Naive thymus-derived CD4-positive, alpha-beta T cell (primary cell): ENCODE measurements at regions not wholly inside any gene's neighbourhood (a gene's known extent, or its start where the extent isn't known, plus 50 kb on each side); places are given as distances from the start of the nearest gene placed in this dataset.
"Not testable (repeated sequence)": the region's sequence is repeated elsewhere in the genome, so short reads cannot be mapped to it uniquely, and the experiment has no call there.

Source experiments
- ATAC-seq: fragments of 150-1000 bp; cut with Tn5 transposase; 2 replicates; pipeline ENCODE4 v1.10.0; 2021; ENCODE audit warnings: mild to moderate bottlenecking, moderate library complexity
- CTCF ChIA-PET: fragments of 350-600 bp; sonication (Branson Sonifier 250); formaldehyde crosslinking; loops from one replicate; lab custom pipeline; 2021; ENCODE audit warnings: antibody characterized with exemption; lab: Charles Lee
- POLR2A ChIA-PET: fragments of 350-600 bp; sonication (Branson Sonifier 250); formaldehyde crosslinking; loops from one replicate; lab custom pipeline; 2021; ENCODE audit warnings: antibody characterized with exemption, inconsistent platforms; lab: Charles Lee
- DNase-seq, 9 donors: peaks; one replicate each; pipeline versions ENCODE4 v3.0.0 to v3.0.0-alpha.2; 2020 to 2022; ENCODE audit warnings: mixed read lengths in 1 of 9
- H3K27ac ChIP-seq: one replicate; pipeline ENCODE4 v1.7.0; 2013; ENCODE audit warnings: mild to moderate bottlenecking, low read depth, low read length, moderate library complexity
- H3K27me3 ChIP-seq, 2 donors: one replicate each; pipeline ENCODE4 v1.7.0; 2013; ENCODE audit warnings: low read length in 2 of 2, mild to moderate bottlenecking in 2 of 2, moderate library complexity in 2 of 2; ENCODE audit not compliant: control insufficient read depth in 2 of 2, insufficient read depth in 2 of 2
- H3K36me3 ChIP-seq, 3 experiments: 1 replicate in 2 of 3; 2 replicates in 1 of 3; pipeline ENCODE4 v1.7.0; 2013; ENCODE audit warnings: low read length in 3 of 3, mild to moderate bottlenecking in 3 of 3, moderate library complexity in 1 of 3; ENCODE audit not compliant: insufficient read depth in 3 of 3, control insufficient read depth in 2 of 3
- H3K4me1 ChIP-seq, 2 donors: one replicate each; pipeline ENCODE4 v1.7.0; 2013; ENCODE audit warnings: low read length in 2 of 2, mild to moderate bottlenecking in 2 of 2, moderate library complexity in 1 of 2; ENCODE audit not compliant: control insufficient read depth in 2 of 2, insufficient read depth in 2 of 2
- H3K4me3 ChIP-seq: 2 replicates; pipeline ENCODE4 v1.7.0; 2013; ENCODE audit warnings: mild to moderate bottlenecking, low read length
- H3K9me3 ChIP-seq, 3 experiments: 1 replicate in 2 of 3; 2 replicates in 1 of 3; pipeline ENCODE4 v1.7.0; 2013; ENCODE audit warnings: low read length in 3 of 3; ENCODE audit not compliant: control insufficient read depth in 2 of 3
- H3K27ac Mint-ChIP-seq, 9 donors: one replicate each; pipeline ENCODE4 v1.8.0; 2020 to 2022; ENCODE audit warnings: mixed read lengths in 9 of 9, mild to moderate bottlenecking in 8 of 9, moderate library complexity in 5 of 9, inconsistent platforms in 2 of 9
- H3K27me3 Mint-ChIP-seq, 5 donors: one replicate each; pipeline ENCODE4 v1.8.0; 2021 to 2022; ENCODE audit warnings: mixed read lengths in 5 of 5, mild to moderate bottlenecking in 1 of 5
- H3K36me3 Mint-ChIP-seq, 5 donors: one replicate each; pipeline ENCODE4 v1.8.0; 2020 to 2022; ENCODE audit warnings: mixed read lengths in 5 of 5, mild to moderate bottlenecking in 3 of 5, inconsistent platforms in 1 of 5
- H3K4me1 Mint-ChIP-seq, 7 donors: one replicate each; pipeline ENCODE4 v1.8.0; 2020 to 2022; ENCODE audit warnings: mixed read lengths in 7 of 7, mild to moderate bottlenecking in 3 of 7, inconsistent platforms in 1 of 7
- H3K4me3 Mint-ChIP-seq, 10 donors: one replicate each; pipeline ENCODE4 v1.8.0; 2020 to 2022; ENCODE audit warnings: mild to moderate bottlenecking in 10 of 10, mixed read lengths in 10 of 10, moderate library complexity in 6 of 10, inconsistent platforms in 2 of 10
- H3K9me3 Mint-ChIP-seq, 11 donors: one replicate each; pipeline ENCODE4 v1.8.0; 2020 to 2022; ENCODE audit warnings: mixed read lengths in 11 of 11, mild to moderate bottlenecking in 4 of 11, inconsistent platforms in 1 of 11, moderate library complexity in 1 of 11
- intact Hi-C, 2 donors: fragments of 100-400 bp; cut with micrococcal nuclease; formaldehyde crosslinking; loops; one replicate each; pipeline ENCODE4 v1.15.1; 2023

GRCh38 chr11:106568632-106569031, 449.6 kb downstream of the GUCY1A2 start:
- Histone ChIP-seq H3K27ac (no peak overlapping the region), H3K36me3 (no peaks in the 10 kb centered on the region), H3K4me1 (no peaks in the 10 kb centered on the region), H3K9me3 (no peaks in the 10 kb centered on the region), H3K27me3 (no peaks in the 10 kb centered on the region), H3K4me3 (no peak overlapping the region)
- Mint-ChIP-seq H3K27me3 (no peaks in the 10 kb centered on the region), H3K36me3 (no peaks in the 10 kb centered on the region), H3K9me3 (peaks cover 0 to 18% (median 8%) of the 10 kb centered on the region in 11 donors), H3K27ac (no peak overlapping the region), H3K4me1 (no peaks in the 10 kb centered on the region), H3K4me3 (no peak overlapping the region)
- ATAC-seq, result no peak
- ChIA-PET CTCF (no interaction called here), POLR2A (no interaction called here)
- intact Hi-C loops, result no loop called here
- no peak for DNase-seq

DNA sequence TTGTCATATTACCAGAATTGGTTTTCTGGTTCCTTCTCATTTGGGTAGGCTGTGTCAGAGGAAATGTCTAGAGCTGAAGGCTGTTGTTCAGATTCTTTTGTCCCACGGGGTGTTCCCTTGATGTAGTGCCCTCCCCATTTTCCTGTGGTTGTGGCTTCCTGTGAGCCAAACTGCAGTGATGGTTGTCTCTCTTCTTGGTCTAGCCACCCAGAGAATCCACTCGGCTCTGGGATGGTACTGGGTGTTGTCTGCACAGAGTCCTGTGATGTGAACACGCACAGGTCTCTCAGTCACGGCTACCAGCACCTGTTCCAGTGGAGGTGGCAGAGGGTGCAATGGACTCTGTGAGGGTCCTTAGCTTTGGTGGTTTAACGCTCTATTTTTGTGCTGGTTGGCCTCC, 440.9 kb downstream of the GUCY1A2 start:
- Mint-ChIP-seq H3K9me3 (peaks cover 5 to 44% (median 13%) of the 10 kb centered on the region in 11 donors), H3K27ac (peak overlapping the region in 2 of 9 donors; percentile 13 to 33), H3K4me3 (peak overlapping the region in 1 of 10 donors; percentile 41)
- H3K36me3 ChIP-seq, H3K4me3 ChIP-seq, H3K27me3 Mint-ChIP-seq, H3K27ac ChIP-seq, CTCF ChIA-PET, H3K4me1 ChIP-seq, POLR2A ChIA-PET, H3K36me3 Mint-ChIP-seq, H3K4me1 Mint-ChIP-seq, H3K27me3 ChIP-seq, H3K9me3 ChIP-seq, ATAC-seq, intact Hi-C loops: not testable (repeated sequence)
- DNase-seq, result peak in 3 of 9 donors; percentile 4 to 26 (median 19)

DNA sequence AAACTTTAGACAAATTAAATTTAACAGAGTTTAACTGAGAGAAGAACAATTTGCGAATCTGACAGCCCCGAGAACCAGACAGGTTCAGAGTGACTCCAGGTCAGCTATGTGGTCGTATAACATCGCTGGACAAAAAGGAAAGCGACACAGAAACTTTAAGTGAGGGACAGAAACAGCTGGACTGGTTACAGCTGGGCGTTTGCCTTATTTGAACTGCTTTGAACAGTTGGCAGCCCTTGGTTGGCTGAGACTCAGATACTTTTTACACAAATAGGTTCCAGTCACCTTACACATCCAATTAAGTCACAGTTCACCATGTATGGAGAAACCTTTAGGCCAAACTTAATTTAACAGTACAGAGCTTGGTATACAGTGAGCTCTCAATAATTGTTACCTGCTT, 436.9 kb downstream of the GUCY1A2 start:
- no peak for DNase-seq
- no peak overlapping the region for H3K4me3 Mint-ChIP-seq
- no peak overlapping the region for H3K4me3 ChIP-seq
- CTCF ChIA-PET, result no interaction called here
- H3K27ac Mint-ChIP-seq, result no peak overlapping the region
- H3K4me1 Mint-ChIP-seq, result no peaks in the 10 kb centered on the region
- H3K27me3 Mint-ChIP-seq, result no peaks in the 10 kb centered on the region
- H3K27ac ChIP-seq, result no peak overlapping the region
- no peaks in the 10 kb centered on the region for H3K27me3 ChIP-seq
- no peak for ATAC-seq
- no peaks in the 10 kb centered on the region for H3K4me1 ChIP-seq
- POLR2A ChIA-PET, result no interaction called here
- H3K9me3 ChIP-seq, result no peaks in the 10 kb centered on the region
- intact Hi-C loops, result no loop called here
- H3K9me3 Mint-ChIP-seq, result peaks cover 0 to 20% (median 9%) of the 10 kb centered on the region in 11 donors
- no peaks in the 10 kb centered on the region for H3K36me3 ChIP-seq
- no peaks in the 10 kb centered on the region for H3K36me3 Mint-ChIP-seq

- H3K4me3 Mint-ChIP-seq, result no peak overlapping the region
- H3K36me3 ChIP-seq, result no peaks in the 10 kb centered on the region
- no peak overlapping the region for H3K27ac Mint-ChIP-seq
- H3K4me3 ChIP-seq, result no peak overlapping the region
- H3K4me1 Mint-ChIP-seq, result no peaks in the 10 kb centered on the region
- no peak for DNase-seq
- no peaks in the 10 kb centered on the region for H3K27me3 ChIP-seq
- H3K9me3 ChIP-seq, result no peaks in the 10 kb centered on the region
- ATAC-seq, result no peak
- POLR2A ChIA-PET, result no interaction called here
- H3K27me3 Mint-ChIP-seq, result no peaks in the 10 kb centered on the region
- H3K9me3 Mint-ChIP-seq, result peaks cover 0 to 12% (median 4%) of the 10 kb centered on the region in 11 donors
- H3K36me3 Mint-ChIP-seq, result no peaks in the 10 kb centered on the region
- intact Hi-C loops, result no loop called here
- no peak overlapping the region for H3K27ac ChIP-seq
- CTCF ChIA-PET, result no interaction called here
- no peaks in the 10 kb centered on the region for H3K4me1 ChIP-seq
These were observed 433.2 kb downstream of the GUCY1A2 start for GRCh38 chr11:106585061-106585460.

- H3K9me3 Mint-ChIP-seq, result peaks cover 0 to 15% (median 6%) of the 10 kb centered on the region in 11 donors
- H3K27me3 Mint-ChIP-seq, result no peaks in the 10 kb centered on the region
- Histone ChIP-seq H3K4me3 (no peak overlapping the region), H3K27ac (no peak overlapping the region), H3K27me3 (no peaks in the 10 kb centered on the region), H3K36me3 (no peaks in the 10 kb centered on the region), H3K4me1 (no peaks in the 10 kb centered on the region), H3K9me3 (no peaks in the 10 kb centered on the region)
- ChIA-PET POLR2A (no interaction called here), CTCF (no interaction called here)
- DNase-seq, result peak in 2 of 9 donors; percentile 5 to 12
- intact Hi-C loops, result no loop called here
- no peak for ATAC-seq
- no peak overlapping the region for H3K4me3 Mint-ChIP-seq
- H3K27ac Mint-ChIP-seq, result no peak overlapping the region
- no peaks in the 10 kb centered on the region for H3K36me3 Mint-ChIP-seq
- no peaks in the 10 kb centered on the region for H3K4me1 Mint-ChIP-seq
These were observed 423.4 kb downstream of the GUCY1A2 start for GRCh38 chr11:106594751-106595351.

DNA sequence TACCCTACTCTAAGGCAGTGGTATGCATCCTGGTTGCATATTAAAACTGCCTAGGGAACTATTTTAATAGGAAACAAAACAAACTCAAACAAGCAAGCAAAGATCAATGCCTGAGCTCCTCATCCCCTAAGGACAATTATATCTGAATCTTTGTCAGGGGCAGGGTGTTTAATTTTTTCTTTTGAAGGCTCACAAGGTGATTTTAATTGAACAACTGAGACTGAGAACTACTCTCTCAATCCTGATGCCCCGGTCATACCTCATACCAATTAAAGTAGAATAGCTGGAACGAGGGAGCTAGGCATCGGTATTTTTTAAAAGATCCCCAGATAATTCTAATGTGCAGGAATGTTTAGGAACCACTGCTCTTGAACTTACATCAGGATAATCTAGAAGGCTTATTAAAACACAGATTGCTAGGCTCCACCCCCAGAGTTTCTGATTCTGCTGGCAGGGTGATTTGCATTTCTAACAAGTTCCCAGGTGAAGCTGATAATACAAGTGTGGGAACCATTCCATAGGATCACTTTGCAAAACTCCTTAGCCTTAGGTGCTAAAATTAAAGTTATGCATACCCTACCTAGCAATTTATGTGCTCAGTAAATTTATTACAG, 416.5 kb downstream of the GUCY1A2 start:
- no peak for ATAC-seq
- Histone ChIP-seq H3K4me3 (no peak overlapping the region), H3K4me1 (no peaks in the 10 kb centered on the region), H3K36me3 (no peaks in the 10 kb centered on the region), H3K27ac (no peak overlapping the region), H3K27me3 (no peaks in the 10 kb centered on the region), H3K9me3 (no peaks in the 10 kb centered on the region)
- no peaks in the 10 kb centered on the region for H3K36me3 Mint-ChIP-seq
- no peak for DNase-seq
- H3K4me3 Mint-ChIP-seq, result no peak overlapping the region
- intact Hi-C loops, result no loop called here
- H3K27me3 Mint-ChIP-seq, result no peaks in the 10 kb centered on the region
- CTCF ChIA-PET, result no interaction called here
- peaks cover 2 to 20% (median 4%) of the 10 kb centered on the region in 11 donors for H3K9me3 Mint-ChIP-seq
- H3K4me1 Mint-ChIP-seq, result no peaks in the 10 kb centered on the region
- POLR2A ChIA-PET, result no interaction called here
- no peak overlapping the region for H3K27ac Mint-ChIP-seq

DNA sequence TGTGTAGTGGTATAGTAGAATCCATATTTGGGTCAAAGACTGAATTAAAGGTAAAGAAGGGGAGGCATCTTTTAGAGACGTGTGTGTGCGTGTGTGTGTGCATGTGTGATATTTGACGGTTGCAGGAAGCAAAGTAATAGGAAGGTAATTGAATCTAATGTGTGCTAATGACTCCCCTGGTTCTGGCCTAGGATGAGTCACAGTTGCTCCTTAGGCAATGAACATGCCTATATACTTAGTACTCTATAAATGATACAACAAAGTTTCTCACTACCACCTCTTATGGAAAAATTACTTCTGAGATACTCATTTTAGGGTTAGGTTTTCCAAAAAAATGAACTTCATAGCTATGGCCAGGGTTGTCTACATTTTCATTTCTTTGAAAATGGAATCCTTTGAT, 409.6 kb downstream of the GUCY1A2 start:
- no peaks in the 10 kb centered on the region for H3K9me3 ChIP-seq
- intact Hi-C loops, result no loop called here
- DNase-seq (no peak), ATAC-seq (no peak)
- no peaks in the 10 kb centered on the region for H3K27me3 ChIP-seq
- Mint-ChIP-seq H3K27me3 (no peaks in the 10 kb centered on the region), H3K36me3 (no peaks in the 10 kb centered on the region), H3K27ac (no peak overlapping the region), H3K4me3 (no peak overlapping the region), H3K4me1 (no peaks in the 10 kb centered on the region), H3K9me3 (peaks cover 0 to 25% (median 7%) of the 10 kb centered on the region in 11 donors)
- ChIA-PET CTCF (no interaction called here), POLR2A (no interaction called here)
- no peaks in the 10 kb centered on the region for H3K4me1 ChIP-seq
- H3K4me3 ChIP-seq, result no peak overlapping the region
- no peaks in the 10 kb centered on the region for H3K36me3 ChIP-seq
- H3K27ac ChIP-seq, result no peak overlapping the region
